Left colon (tissue), 2 donors: ENCODE measurements at regions not wholly inside any gene's neighbourhood (a gene's known extent, or its start where the extent isn't known, plus 50 kb on each side); places are given as distances from the start of the nearest gene placed in this dataset.

Source experiments
- ATAC-seq: fragments of 200-7000 bp; cut with Tn5 transposase; one replicate; pipeline ENCODE4 v1.9.1; 2020; ENCODE audit warnings: mild to moderate bottlenecking, moderate library complexity
- DNase-seq, 2 donors: peaks; one replicate each; pipeline ENCODE4 v3.0.0-alpha.2; 2020
- intact Hi-C, 2 donors: fragments of 100-400 bp; cut with DNase I in 1 of 2; cut with micrococcal nuclease in 1 of 2; formaldehyde crosslinking; loops; one replicate each; pipeline versions ENCODE4 v1.11.2 to v1.14.0; 2022; cut with DNase I, micrococcal nuclease
- donor health status: DM: no; HTN: no; CAD: no.
- donor health status: DM: yes; HTN: yes; CAD: no.

DNA sequence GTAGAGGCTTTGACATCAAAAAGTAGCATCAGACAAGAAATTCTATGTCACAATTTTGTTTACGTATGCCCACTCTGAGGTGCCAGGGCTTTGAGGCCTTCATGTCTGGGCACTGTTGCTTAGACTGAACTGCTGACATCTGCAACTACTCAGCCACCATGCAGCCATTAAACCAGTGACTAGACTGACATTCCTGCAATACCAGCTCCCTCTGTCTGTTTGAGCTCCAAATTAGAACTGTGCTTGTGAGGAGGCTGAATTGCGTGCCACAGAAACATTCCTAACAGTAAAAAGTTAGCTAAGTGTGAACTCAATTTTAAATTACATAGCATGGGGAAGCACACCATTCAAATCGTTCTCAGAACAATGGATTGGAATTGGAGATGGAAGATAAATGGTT lies 163.2 kb downstream of the INSIG2 start:
- intact Hi-C loops: no loop called here
- no peak for DNase-seq
- ATAC-seq: no peak

DNA sequence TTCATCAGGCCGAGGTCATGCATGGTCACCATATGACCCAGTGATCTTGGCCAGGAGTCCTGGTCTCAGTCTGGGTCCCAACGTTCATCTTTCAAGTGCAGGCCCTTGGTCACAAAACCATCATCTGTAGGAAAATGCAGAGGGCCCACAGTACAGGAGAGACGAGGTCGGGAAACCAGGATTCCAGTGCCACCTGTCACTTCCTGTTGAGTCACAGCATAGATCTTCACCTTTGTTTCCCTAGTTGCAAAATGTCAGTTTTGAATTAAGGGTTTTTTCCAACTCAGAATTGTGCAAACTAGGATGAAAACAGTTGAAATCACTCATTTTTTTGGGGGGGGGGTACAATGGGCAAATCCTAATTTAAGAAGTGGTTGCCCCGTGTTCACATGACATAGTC lies 162.2 kb downstream of the INSIG2 start:
- no peak for ATAC-seq
- intact Hi-C loops: no loop called here
- no peak for DNase-seq

DNA sequence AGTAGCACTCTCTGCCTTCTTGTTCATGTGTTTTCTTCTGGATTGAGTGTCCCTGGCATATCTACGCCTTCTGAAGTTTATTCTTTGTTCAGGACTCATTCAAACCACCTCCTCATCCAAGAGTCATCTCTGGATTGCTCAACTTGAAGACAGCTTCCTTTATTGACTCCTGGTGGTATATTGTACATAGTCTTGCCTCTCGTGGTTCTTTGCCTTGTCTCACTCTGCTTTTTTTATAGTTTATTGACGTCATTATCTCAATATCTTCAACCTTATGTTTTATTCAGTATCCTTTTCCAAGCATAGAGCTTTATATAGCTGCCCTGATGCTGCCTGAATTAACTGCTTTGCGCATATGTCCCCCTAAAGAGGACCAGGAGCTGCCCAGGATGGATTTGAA lies 161.7 kb downstream of the INSIG2 start:
- intact Hi-C loops: no loop called here
- ATAC-seq: no peak
- DNase-seq: no peak

DNA sequence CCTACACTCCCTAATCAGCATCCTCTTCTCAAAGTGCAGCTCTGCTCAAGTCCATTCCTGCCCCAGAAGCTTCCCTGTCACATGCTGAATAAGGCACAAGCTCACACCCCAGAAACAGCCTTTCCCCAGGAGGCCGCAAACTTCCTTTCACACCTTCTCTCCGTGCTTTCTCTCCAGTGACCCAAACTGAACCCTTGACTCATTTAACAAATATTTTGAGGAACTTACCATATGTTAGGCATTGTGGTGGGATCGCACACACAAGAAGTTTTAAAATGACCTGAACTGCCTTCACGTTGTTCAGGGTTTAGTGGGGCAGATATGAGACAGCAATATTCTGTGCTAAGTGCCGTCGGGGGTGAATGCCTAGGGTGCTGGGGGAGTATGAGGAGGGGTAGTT lies 161.3 kb downstream of the INSIG2 start:
- intact Hi-C loops: no loop called here
- ATAC-seq: no peak
- no peak for DNase-seq

DNA sequence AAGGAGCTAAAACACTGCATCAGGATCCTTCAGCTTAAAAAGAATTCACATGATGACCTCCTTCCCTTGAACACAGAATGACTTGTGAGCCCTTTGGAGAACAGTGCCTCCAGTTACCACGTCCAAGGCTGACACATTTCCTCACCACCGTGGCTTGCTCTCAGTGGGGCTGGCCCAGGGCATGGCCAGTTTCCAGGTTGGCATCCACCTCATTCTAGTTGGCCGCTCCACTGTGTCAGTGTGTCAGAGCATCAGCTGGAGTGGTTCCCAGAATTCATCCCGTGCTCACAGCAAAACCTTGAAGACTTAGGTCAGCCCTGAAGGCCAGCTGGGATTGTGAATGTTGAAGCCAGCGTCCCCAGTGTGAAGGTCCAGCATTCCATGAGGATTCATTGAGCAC lies 158.5 kb downstream of the INSIG2 start:
- ATAC-seq (no peak), DNase-seq (no peak)
- intact Hi-C loops: no loop called here

DNA sequence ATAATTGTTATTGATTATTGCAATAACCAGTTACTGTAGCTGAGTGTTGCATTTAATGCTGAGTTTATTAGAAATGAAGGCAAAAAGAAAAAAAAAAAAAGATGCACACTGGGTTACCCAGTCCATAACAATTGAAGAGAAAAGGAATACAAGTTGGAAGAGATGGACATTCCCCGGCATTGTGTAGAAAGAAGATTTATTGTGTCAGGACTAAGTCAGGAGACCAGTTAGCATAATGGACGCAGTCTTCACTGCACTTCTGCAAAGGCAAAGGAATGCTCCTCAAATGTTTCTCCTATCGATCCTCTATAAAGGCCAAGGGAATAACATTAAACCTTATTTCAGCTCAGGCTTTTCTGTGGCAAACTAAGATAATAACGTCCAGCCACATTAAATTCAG lies 157.8 kb downstream of the INSIG2 start:
- DNase-seq (no peak), ATAC-seq (no peak)
- intact Hi-C loops: no loop called here

DNA sequence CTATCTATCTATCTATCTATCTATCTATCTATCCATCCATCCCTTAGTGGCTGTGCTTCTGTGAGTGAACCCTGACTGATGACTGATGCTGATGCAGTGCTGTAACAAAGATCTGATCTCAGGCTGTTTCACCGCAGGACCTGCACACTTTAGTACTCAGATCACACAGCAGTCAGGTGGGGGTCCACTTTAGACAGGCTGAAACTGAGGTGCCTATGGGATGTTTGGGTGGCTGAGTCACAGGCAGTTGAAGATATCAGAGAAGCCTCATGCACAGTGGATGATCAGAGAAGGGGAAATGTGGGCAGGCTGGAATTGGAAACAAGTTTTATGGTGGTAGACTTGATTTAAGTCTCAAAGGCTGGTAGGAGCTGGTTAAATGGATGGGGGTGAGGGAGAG lies 156.4 kb downstream of the INSIG2 start:
- DNase-seq: no peak
- intact Hi-C loops: no loop called here
- no peak for ATAC-seq

DNA sequence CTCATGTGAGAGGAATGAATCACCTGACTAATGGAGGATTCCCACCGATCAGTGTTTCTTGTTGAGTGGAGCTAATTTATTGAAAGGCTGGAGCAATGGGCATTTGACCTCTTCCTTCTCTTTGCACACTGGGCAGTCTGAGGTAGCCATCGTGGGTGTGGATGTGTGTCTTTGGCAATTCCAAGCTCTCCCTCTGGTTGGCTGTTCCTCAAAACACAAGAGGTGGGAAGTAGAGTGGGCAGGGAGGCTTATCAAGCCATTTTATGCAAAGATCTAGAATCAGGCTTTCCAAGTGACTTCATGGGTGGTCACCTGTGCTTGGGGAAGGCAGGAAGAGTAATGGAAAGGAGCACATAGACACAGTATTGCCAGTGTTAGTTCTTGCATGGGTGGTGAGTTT lies 154.8 kb downstream of the INSIG2 start:
- ATAC-seq (no peak), DNase-seq (no peak)
- intact Hi-C loops: no loop called here

DNA sequence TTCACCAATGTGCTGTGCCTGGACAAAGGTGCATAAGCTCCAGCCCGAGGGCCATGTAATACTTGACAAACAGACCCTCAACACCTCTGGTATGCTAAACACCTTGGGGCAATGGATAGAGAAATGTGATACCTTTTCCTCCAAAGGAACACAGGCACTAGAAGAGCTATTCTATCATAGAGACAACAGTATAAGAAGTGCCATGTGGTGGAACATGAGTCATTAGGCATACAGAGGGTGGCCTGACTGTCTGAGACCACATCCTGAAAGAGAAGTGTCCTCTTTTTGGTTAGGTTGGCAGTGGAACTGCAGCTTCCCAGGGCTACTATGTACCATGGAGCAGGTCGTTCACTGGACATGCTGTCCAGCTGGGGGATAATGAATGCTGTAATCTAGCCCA lies 153.9 kb downstream of the INSIG2 start:
- ATAC-seq (no peak), DNase-seq (no peak)
- intact Hi-C loops: no loop called here

DNA sequence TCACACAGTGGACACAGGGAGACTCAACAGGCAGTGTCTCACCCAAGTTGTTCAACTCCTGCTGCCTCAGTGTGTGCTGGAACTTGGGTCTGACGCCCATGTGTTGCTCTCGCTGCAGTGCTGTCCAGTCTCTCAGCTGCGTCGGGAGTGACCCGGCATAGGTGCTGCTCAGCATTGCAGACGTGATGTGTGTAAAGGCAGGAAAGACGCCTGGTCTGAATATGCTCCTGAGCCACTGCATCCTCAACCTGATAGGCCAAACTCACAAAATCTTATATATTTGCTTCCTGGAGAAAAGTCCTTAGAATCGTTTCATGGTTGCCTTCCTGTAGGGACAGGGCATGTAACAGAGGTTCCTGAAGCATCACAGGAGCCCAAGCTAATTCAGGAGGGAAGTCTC lies 152.9 kb downstream of the INSIG2 start:
- DNase-seq: no peak
- intact Hi-C loops: no loop called here
- no peak for ATAC-seq

DNA sequence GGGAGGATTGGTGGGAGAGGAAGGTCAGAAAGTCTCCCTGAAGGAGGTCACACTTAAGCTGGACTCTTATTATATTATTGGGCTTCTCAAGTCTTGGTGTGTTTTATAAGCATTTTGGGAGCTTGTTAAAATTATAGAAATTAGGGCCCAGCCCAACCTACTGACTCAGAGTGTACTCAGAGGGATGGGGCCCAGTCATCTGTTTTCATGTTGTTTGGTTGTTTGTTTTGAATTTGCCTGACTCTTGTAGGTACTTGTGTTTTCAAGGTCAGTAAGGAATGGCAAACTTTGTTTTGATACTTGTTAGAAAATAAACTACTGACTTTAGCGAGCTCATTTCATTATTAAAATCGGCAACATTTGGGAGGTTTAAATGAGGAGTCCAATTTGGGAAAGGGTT lies 152.0 kb downstream of the INSIG2 start:
- DNase-seq (no peak), ATAC-seq (no peak)
- intact Hi-C loops: no loop called here

DNA sequence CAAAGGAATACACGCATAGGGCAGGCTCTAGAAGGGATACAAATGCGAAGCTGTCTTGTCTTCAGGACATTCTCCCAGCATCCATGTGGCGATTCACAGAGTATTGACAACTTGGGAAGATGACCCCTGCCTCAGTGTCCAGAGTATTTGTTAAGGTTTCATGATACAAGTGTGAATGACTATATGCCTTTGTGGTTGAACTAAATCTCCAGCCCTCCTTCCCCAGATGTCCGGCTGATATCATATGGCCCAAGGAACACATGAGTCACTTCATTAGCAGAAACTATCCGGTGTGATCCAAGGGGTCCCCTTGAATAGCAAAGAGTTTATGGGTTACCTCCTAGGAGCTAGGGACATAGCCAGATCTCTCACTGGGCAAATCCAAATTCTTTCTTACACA lies 151.0 kb downstream of the INSIG2 start:
- intact Hi-C loops: no loop called here
- DNase-seq (no peak), ATAC-seq (no peak)

DNA sequence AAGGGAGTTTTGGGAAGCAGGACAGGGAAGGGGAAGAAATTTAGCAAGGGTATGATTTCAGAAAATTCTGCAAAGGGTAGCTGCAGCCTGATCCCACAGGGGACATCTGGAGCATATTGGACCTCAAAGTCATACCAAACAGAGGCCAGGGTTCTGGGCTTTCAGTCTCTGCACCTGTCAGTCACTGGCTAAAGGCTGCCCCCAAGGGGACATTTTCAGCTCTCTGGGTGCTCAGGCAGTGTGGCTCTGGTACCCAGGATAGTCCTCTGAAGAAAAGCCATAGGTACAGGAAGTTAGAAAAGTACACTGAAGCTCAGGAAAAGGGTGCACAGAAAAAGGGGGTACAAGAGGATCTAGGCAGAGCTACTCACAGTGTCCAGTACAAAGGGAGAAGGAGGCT lies 149.2 kb downstream of the INSIG2 start:
- DNase-seq (no peak), ATAC-seq (no peak)
- intact Hi-C loops: no loop called here

DNA sequence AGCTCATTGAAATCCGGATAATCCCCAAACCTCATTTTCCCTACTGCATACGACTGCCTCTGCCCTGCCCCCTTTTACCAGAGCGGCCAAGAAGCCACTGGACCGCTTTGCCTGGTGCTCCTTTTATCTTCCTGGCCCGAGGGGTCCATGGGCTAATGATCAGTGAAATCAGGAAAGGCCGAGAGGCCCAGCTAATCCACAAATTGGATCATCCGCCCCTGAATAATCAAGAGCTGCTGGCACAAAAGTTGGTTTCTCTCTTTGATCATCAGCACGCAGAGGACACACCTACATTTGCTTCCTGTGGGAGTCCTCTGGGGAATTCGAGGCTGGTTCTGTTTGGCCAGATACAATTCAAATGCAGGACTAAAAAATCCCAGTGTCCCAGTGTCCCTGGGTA lies 144.5 kb downstream of the INSIG2 start:
- ATAC-seq (no peak), DNase-seq (no peak)
- intact Hi-C loops: no loop called here

DNA sequence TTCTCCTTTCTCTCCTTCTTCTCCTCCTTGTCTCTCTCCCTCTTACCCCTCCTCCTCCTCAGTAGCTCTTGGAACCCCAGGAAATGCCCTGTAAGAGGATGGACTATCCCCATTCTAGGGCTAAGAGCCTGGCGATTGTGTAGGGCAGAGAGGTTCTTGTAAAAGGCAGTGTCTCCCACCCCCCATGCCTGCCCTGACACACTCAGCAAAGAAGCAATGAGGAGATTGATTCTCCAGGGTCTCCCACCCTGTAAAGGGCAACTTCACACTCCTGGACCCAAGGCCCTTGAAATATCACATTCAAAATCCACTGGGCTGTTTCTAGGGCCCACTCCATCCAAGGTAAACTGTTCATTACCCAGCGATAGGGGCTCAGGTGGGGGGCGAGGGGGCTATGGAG lies 144.1 kb downstream of the INSIG2 start:
- ATAC-seq: no peak
- DNase-seq: no peak
- intact Hi-C loops: no loop called here

DNA sequence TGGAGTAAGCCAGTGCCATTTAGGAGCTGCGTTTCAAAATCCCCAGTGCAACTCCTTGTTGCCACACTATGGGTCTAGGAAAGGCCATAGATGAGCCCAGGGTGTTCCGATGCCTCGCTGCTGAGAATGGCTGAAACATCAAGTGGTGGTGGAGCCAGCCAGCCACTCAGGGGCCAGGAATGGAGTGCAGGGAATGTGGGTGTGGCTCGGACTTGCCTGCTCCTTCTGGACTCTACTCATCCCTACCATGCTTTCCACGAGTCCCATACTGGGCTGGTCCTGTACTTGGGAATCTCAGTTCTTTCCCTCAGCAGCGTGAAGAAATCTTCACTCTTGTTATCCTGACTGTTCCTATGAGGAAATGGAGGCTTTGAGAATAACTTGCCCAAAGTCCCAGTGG lies 143.5 kb downstream of the INSIG2 start:
- DNase-seq (no peak), ATAC-seq (no peak)
- intact Hi-C loops: no loop called here

DNA sequence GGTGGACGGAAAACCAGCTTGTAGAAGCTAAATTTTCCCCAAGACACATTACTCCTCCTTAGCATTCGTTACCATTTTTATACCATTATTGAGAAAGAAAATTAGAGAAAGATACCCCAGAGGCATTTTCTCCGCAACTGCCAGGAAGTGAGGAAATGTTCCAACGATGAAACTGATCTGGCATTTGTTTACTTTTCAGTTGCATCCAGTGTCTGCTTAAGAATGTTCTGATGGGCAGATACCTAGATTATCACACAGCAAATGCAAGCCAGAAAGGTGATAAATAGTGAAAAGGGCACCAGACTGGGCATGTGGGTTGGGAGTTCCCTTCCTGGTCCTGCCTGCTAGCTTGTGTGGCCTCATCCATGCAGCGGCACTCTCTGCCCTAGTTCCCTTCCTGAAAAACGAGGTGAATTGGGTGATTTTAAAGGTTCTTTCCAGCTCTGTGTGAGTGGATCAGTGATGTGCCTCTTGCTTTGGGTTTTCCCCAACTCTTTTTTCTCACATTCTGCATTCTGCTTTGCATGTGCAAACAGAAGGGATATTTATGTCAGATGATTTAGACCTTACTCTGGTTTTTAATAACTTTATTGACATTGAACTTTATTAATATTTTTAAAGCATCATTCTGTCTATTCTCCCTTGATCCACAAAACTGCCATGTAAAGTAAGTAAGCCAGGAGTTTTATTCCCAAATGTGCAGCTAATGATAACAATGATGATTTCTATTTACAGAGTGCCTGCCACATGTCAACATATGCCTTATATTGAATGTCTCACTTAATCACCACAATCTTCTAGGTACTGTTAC lies 139.6 kb downstream of the INSIG2 start:
- ATAC-seq: no peak
- intact Hi-C loops: no loop called here
- DNase-seq: no peak

DNA sequence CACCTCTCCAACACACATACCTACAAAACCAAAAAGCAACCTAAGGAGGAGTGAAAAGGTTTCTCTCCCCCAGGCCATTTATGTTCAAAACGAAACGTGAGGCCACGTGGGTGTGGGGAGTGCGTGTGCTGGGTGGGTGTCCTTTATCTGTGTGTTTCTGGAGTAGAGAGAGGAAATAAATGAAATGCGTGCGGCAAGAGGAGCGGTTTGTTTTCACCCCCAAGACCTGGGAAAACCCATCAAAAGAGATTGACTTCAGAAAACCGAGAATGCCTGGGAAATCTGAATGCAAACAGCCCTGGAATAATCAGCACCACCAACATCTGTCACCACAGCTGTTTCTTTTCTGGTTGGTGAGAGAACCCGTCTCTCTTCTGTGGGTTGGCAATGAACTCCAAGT lies 137.4 kb downstream of the INSIG2 start:
- ATAC-seq (no peak), DNase-seq (no peak)
- intact Hi-C loops: no loop called here

DNA sequence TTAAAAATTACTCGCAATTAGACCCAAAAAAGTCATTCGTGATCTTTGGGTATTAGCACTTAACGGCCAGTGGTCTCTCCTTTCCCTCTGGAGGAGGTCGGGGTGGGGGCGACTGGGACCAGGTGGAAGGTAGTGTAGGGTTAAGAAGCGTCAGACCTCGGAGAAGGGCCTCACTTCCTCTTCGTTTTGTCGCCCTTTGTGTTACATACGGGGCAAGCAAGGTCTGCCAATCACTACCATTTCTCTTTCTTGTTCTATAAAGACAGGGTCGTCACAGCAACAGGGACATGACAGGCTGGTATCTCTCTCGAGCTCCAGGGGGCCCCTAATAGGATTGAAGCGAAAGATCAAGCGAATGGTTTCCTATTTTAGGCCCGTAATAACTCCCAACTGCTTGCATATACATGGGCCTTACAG lies 136.6 kb downstream of the INSIG2 start:
- no peak for ATAC-seq
- intact Hi-C loops: loop anchor here in 1 of 2 donors (5.0 kb wide), 1 partner anchor 627 kb away; no protein-coding TSS in a partner anchor
- DNase-seq: no peak

DNA sequence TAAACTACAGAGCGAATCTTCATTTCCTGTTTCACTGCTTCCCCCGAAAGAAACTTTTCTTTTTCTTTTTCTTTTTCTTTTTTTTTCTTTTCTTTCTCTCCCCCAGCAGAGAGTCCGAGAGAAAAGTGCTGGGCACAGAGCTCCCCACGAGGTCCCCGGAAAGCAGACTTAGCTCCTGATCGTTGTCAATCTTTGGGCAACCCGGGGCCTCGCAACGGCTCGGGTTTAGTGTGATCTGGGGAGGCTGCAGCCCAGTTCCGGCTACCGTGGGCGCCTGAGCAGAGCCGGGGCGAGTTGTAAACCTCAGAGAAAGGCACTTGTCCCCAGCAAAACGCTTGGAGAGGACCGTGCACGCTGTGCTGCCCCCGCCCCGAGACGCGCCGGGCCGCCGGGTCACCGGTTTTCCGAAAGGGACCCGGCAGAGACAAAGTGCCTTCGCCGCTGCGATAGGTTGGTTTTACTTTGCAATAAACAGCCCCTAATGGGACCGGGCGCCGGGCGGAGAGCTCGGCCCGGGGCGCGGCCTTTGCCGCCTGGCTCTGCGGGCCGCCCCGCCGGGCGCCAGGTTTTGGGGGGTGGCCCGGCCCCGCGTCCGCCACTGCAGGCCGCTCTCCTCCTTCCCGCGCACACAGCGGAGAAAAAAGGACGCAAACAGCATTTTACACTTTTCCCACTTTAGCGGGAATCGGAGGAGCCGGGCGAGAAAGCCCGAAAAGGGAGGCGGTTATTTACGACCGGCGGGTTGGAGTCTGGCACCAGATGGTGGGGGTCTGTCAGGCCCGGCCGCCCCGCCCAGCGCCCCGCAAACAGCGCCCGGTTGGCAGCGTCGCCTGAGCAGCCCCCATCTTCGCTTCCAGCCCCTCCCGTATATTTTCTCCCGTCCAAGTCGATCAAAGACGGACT lies 136.0 kb downstream of the INSIG2 start:
- DNase-seq: peak in 1 of 2 donors; percentile 34
- intact Hi-C loops: loop anchor here in 1 of 2 donors (5.0 kb wide), 1 partner anchor 628 kb away; no protein-coding TSS in a partner anchor
- ATAC-seq: peak; percentile 52
